ENCODE measurements at regions not wholly inside any gene's neighbourhood (a gene's known extent, or its start where the extent isn't known, plus 50 kb on each side); places are given as distances from the start of the nearest gene placed in this dataset.

- no TSS peak for BruUV-seq (replicated peaks)
- H3K27ac ChIP-seq (ENCODE audit: low read depth, low read length, poor library complexity, severe bottlenecking): no peak overlapping the region
- no peaks in the 10 kb centered on the region for H3K36me3 ChIP-seq (ENCODE audit: insufficient read depth, low read length, poor library complexity, severe bottlenecking)
- CTCF ChIA-PET: no interaction called here
- no peaks in the 10 kb centered on the region for H3K9me3 ChIP-seq (ENCODE audit: low read depth, low read length, poor library complexity, severe bottlenecking)
- no peaks in the 10 kb centered on the region for H3K4me1 ChIP-seq (ENCODE audit: insufficient read depth, low read length, poor library complexity, severe bottlenecking)
- H3K27me3 ChIP-seq (replicated peaks; ENCODE audit: insufficient read depth, low read depth, low read length, poor library complexity): no peaks in the 10 kb centered on the region
- intact Hi-C loops (cut with micrococcal nuclease; ENCODE audit: unreplicated experiment): no loop called here
- H3K4me3 ChIP-seq (ENCODE audit: low read depth, low read length, poor library complexity, severe bottlenecking): no peak overlapping the region
- TF ChIP-seq EZH2 (IDR thresholded peaks at IDR 0.05; ENCODE audit: borderline replicate concordance, low read depth, low read length, poor library complexity, severe bottlenecking): no peak
- TF ChIP-seq, protein P1, sequence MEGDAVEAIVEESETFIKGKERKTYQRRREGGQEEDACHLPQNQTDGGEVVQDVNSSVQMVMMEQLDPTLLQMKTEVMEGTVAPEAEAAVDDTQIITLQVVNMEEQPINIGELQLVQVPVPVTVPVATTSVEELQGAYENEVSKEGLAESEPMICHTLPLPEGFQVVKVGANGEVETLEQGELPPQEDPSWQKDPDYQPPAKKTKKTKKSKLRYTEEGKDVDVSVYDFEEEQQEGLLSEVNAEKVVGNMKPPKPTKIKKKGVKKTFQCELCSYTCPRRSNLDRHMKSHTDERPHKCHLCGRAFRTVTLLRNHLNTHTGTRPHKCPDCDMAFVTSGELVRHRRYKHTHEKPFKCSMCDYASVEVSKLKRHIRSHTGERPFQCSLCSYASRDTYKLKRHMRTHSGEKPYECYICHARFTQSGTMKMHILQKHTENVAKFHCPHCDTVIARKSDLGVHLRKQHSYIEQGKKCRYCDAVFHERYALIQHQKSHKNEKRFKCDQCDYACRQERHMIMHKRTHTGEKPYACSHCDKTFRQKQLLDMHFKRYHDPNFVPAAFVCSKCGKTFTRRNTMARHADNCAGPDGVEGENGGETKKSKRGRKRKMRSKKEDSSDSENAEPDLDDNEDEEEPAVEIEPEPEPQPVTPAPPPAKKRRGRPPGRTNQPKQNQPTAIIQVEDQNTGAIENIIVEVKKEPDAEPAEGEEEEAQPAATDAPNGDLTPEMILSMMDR (conservative IDR thresholded peaks at IDR 0.05; ENCODE audit: low read depth, low read length): no peak
- POLR2A ChIA-PET (ENCODE audit: low non-redundant PET): no interaction called here
- DNase-seq (ENCODE audit: low spot score): no peak
These were observed 223.3 kb upstream of the TCERG1L start for GRCh38 chr10:131534836-131535235.

- Histone ChIP-seq H3K27me3 (replicated peaks; ENCODE audit: insufficient read depth, low read depth, low read length, poor library complexity) (no peaks in the 10 kb centered on the region), H3K27ac (ENCODE audit: low read depth, low read length, poor library complexity, severe bottlenecking) (no peak overlapping the region), H3K36me3 (ENCODE audit: insufficient read depth, low read length, poor library complexity, severe bottlenecking) (no peaks in the 10 kb centered on the region), H3K9me3 (ENCODE audit: low read depth, low read length, poor library complexity, severe bottlenecking) (no peaks in the 10 kb centered on the region), H3K4me3 (ENCODE audit: low read depth, low read length, poor library complexity, severe bottlenecking) (no peak overlapping the region), H3K4me1 (ENCODE audit: insufficient read depth, low read length, poor library complexity, severe bottlenecking) (no peaks in the 10 kb centered on the region)
- DNase-seq (ENCODE audit: low spot score): no peak
- intact Hi-C loops (cut with micrococcal nuclease; ENCODE audit: unreplicated experiment): no loop called here
- ChIA-PET CTCF (no interaction called here), POLR2A (ENCODE audit: low non-redundant PET) (no interaction called here)
- TF ChIP-seq, protein P1 (conservative IDR thresholded peaks at IDR 0.05; ENCODE audit: low read depth, low read length): no peak
- TF ChIP-seq EZH2 (IDR thresholded peaks at IDR 0.05; ENCODE audit: borderline replicate concordance, low read depth, low read length, poor library complexity, severe bottlenecking): no peak
- BruUV-seq (replicated peaks): no TSS peak
These were observed 225.2 kb upstream of the TCERG1L start for GRCh38 chr10:131536676-131537075.

- no peaks in the 10 kb centered on the region for H3K27me3 ChIP-seq (replicated peaks; ENCODE audit: insufficient read depth, low read depth, low read length, poor library complexity)
- no peak for DNase-seq (ENCODE audit: low spot score)
- no peak for TF ChIP-seq EZH2 (IDR thresholded peaks at IDR 0.05; ENCODE audit: borderline replicate concordance, low read depth, low read length, poor library complexity, severe bottlenecking)
- TF ChIP-seq, protein P1 (conservative IDR thresholded peaks at IDR 0.05; ENCODE audit: low read depth, low read length): no peak
- H3K9me3 ChIP-seq (ENCODE audit: low read depth, low read length, poor library complexity, severe bottlenecking): no peaks in the 10 kb centered on the region
- POLR2A ChIA-PET (ENCODE audit: low non-redundant PET): no interaction called here
- no peaks in the 10 kb centered on the region for H3K4me1 ChIP-seq (ENCODE audit: insufficient read depth, low read length, poor library complexity, severe bottlenecking)
- H3K27ac ChIP-seq (ENCODE audit: low read depth, low read length, poor library complexity, severe bottlenecking): no peak overlapping the region
- no TSS peak for BruUV-seq (replicated peaks)
- CTCF ChIA-PET: no interaction called here
- H3K36me3 ChIP-seq (ENCODE audit: insufficient read depth, low read length, poor library complexity, severe bottlenecking): no peaks in the 10 kb centered on the region
- H3K4me3 ChIP-seq (ENCODE audit: low read depth, low read length, poor library complexity, severe bottlenecking): no peak overlapping the region
- intact Hi-C loops (cut with micrococcal nuclease; ENCODE audit: unreplicated experiment): no loop called here
These were observed 225.8 kb upstream of the TCERG1L start for GRCh38 chr10:131537281-131537680.
